NCI-H345 (cell line): ENCODE measurements at regions not wholly inside any gene's neighbourhood (a gene's known extent, or its start where the extent isn't known, plus 50 kb on each side); places are given as distances from the start of the nearest gene placed in this dataset.
"Not testable (repeated sequence)": the region's sequence is repeated elsewhere in the genome, so short reads cannot be mapped to it uniquely, and the experiment has no call there.

ENCODE experiments used
- DNase-seq: peaks from one replicate; lab custom pipeline; 2025; lab: John Stamatoyannopoulos, UW

GRCh38 chr6:90463359-90463758 is 123.5 kb downstream of the MAP3K7 start:
- DNase-seq = no peak

- DNase-seq = no peak
Observed at GRCh38 chr6:90462102-90462501, 124.8 kb downstream of the MAP3K7 start.

DNA sequence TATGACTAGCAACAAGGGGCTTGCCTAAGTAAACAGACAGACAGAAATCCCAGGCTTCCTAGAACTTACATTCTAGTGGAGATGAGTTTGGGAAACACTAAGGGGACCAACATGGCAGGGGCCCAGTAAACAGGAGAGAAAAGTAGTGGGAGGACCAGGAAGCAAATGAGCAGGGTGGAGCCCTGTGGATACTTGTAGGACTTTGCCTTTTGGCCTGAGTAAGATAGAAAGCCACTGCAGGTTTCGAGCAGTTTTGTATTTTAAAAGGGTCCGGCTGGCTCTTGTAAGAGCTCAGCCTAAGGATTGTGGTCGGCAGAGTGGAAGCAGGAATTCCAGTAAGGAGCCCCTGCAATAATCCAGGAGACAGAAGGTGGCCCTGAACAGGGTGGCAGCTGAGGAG is 125.5 kb downstream of the MAP3K7 start:
- DNase-seq = no peak

DNA sequence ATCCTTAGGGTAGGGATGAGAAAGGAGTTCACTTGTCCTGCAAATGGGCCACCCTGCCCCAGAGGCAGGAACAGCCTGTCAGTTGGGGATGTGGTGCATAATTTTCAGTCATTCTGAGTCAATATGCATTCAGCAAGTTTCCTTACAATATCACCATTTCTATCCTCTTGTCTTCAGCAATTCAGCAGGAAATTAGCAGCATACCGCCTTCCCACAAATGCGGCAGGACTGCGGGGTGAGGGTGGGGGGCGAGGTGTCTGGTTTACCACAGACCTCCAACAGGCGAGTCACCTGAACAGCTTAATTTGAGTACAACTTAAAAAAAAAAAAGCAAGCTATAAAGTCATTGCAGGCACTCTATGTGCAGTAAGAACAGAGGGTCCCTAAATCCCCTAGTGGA is 126.8 kb downstream of the MAP3K7 start:
- no peak for DNase-seq

DNA sequence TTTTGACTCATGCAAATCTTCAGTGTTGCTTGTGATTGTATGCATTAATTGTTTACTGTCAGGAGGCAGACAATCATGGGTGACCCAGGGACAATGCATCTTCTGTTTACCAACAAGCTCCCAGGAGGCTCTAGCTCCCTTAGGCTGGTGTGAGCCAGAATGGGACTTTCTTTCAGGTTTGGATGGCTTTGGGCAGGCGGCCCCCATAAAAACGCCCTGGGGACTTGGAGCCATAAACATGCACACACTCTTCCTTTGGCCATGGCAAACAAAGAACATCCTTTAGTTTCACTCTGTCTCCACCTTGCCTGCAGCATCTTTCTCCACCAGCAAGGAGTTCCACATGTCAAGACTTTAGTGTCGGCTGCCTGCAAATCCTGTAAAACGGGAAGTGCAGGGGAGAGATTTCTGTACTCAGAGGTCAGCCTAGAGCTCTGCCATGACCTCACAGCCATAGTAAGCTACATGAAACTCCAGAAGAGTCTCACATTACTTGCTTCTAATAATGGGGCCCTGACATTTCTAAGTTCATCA is 127.6 kb downstream of the MAP3K7 start:
- no peak for DNase-seq

DNA sequence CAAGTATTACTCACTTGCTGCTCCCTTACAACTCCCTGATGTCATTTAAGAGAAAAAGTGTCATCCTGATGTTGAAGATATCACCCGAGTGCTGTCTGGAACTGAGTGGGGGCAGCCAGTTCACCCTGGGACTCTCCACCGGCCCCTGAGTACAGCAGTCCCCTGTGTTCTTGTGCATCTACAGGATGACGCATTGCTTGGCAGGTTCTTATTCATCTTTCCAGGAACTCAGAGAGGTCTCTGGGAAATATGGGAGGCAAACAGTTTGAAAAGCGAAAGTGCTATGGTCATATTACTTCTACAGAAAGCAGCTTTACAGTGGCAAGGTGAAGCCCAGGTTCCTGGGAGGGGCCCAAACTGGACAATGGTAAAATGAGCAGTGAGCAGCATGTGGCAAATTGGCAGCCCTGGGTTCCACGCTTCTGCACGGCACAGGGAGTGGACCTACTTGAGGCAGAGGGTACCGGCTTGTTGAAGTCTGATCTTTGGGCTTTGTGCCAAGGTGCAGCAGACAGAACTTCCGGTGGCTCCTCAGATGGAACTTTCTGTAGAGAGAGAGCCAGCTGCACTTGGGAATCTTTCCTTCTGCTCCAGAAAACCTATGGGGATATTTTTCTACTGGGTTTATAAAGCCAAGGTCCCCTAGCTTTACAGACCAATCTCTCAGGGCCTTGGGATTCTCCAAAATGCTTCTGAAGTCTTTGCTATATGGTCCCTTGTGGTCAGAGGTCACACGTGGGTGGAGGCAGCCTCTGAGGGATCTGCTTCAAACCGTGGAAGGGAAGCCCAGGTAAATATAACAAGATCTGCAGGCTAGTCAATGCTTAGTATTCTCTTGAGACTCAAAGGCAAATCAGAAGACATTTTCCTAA is 128.3 kb downstream of the MAP3K7 start:
- DNase-seq = no peak

GRCh38 chr6:90457867-90458259 is 129.0 kb downstream of the MAP3K7 start:
- DNase-seq = no peak

DNA sequence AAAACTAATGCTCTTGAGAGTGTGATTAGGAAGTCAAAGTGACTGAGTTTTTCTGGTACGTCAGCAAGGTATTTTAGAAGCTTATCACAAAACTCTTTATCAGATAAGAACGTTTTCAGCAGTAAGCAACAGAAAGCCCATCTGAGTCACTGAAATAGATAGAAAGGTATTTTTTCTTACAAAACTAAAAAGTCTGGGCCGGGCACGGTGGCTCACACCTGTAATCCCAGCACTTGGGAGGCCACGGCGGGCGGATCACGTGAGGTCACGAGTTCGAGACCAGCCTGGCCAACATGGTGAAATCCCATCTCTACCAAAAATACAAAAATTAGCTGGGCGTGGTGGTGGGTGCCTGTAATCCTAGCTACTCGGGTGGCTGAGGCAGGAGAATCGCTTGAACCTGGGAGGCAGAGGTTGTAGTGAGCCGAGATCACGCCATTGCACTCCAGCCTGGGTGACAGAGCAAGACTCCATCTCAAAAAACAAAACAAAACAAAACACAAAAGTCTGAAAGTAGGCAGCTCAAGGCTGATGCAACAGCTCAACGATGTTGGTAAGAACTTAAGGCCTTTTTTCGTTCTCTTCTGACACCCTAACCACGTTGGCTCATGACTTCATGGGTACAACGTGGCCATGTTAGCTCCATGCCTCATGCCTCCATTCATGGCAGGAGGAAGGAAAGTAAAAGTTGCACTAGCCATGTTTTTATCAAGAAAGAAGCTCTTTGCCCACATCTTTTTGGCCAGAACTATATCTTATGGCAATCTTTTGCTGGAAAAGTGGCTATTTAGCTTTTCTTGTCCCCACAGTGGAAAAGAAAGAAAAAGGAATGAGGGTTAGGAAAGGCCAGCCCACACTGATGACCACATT is 129.6 kb downstream of the MAP3K7 start:
- DNase-seq = not testable (repeated sequence)

DNA sequence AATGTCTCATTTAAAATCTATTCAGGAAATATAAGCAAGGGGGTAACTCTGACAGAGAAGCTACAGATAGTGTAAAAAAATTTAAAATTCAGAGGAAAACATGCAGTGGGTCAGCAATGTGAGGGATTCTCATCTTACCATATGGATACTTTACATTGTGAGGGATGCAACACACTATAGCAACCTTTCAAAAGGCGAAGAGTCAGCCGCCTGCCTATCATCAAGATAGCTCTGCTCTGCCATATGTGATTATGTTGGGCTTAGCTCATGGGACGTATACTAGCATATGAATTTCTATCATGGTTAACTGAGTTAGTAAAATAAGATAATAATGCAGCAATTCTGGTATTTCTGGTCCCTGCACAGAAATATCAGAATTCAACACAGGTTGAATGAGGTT is 130.9 kb downstream of the MAP3K7 start:
- no peak for DNase-seq

- DNase-seq = no peak
Observed at GRCh38 chr6:90454836-90455427, 131.9 kb downstream of the MAP3K7 start.

- no peak for DNase-seq
Observed at GRCh38 chr6:90450268-90450953, 136.5 kb downstream of the MAP3K7 start.

DNA sequence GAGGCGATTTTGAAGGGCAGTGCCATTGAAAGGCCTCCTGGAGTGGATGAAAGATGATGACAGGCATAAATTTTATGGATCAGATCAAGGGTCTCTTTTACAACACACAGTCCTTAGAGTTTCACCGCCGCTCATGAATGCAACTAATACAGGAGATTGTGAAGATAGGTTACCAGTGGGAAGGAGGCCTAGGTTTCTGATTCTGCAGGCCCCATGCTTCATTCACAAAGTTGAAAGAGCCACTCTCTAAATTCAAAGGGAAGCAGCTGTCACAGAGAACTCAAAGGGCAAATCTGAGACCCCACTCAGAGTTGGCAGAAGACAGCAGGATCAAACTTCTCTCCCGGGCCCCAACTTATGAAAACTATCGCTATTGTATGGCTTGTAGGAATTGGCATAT is 137.6 kb downstream of the MAP3K7 start:
- DNase-seq = no peak

GRCh38 chr6:90448836-90449235 is 138.0 kb downstream of the MAP3K7 start:
- DNase-seq = no peak

- no peak for DNase-seq
Observed at GRCh38 chr6:90446164-90446563, 140.7 kb downstream of the MAP3K7 start.

GRCh38 chr6:90445533-90446108 is 141.3 kb downstream of the MAP3K7 start:
- DNase-seq = no peak

DNA sequence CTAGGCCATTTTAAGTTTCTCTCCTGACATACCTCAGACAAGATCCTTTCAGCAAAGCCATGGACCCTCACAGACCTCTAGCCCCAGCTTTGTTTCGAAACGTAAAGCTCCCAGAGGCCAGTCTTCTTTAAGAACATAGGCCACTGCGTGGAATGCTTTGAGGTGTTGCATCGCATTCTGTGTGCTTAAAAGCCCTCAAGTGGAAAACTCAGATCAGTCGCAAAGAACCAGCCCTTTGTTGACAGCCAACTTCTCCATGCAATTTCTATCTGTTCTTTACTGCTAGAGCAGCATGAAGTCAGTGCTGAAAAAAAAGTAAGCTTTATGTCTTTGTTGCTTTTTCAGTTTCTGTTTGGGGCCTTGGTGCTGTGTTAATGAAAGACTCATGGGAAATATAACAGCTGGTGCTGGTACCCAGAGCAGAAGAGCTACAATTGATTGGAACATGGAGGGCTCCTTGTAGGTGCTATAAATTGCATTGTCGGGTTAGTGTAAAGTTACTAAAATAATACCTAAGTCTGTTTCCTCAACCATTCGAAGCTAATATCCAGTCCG is 142.6 kb downstream of the MAP3K7 start:
- no peak for DNase-seq

DNA sequence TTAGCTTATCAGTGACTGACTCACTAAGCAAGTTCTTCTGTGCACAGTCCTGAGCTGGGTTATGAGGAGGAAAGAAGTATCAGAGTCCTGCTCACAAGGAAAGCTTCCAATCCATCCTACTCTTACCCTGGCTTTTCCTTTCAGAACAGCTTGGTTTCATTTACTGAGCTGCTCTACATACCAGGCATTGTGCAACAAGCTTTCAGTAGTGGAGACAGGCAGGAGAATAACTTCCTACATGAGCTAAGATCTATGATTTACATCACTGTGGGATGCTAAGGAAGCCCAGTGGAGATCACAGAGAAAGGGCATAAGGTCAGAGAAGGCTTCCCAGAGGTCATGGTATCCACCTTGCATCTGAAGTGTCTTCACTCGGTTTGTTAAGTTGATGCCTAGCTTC is 144.5 kb downstream of the MAP3K7 start:
- no peak for DNase-seq

DNA sequence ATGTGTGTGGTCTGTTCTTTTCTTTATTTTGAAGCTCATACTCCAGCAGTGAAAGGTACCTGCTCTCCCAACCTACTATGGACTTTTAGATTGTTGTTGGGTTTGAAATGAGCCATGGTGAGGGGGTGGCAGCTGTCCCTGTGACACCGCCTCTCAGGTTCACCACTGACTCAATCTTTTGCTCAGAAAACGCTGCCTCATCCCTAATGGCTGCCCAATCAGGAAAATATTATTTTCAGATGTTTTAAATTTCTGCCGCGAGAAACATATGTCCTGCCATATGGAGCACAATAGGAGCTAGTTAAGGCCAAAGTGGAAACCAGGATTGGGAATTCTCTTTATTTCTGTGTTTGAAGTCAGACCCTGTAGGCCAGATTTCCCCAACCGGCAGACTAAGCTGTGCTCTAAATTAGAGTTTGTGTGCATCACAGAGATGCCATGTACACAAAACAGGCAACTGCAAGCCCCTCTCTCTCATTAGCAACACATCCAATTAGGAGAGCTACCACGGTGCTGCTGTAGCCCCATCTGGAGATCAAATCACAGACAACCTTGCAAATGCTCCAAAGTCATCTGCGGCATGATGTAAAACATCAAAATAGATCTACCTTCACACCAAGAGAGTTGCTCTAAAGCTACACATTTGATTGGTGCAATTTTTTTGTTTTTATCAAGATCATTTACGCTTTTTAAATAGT is 144.1 kb upstream of the BACH2 start:
- no peak for DNase-seq

- no peak for DNase-seq
Observed at GRCh38 chr6:90439586-90439985, 142.9 kb upstream of the BACH2 start.

- no peak for DNase-seq
Observed at GRCh38 chr6:90436403-90436802, 139.8 kb upstream of the BACH2 start.
